ENCODE measurements at regions not wholly inside any gene's neighbourhood (a gene's known extent, or its start where the extent isn't known, plus 50 kb on each side); places are given as distances from the start of the nearest gene placed in this dataset.

- no peak for DNase-seq
Observed at GRCh38 chr1:218027152-218027551, 257.9 kb upstream of the RRP15 start.

DNA sequence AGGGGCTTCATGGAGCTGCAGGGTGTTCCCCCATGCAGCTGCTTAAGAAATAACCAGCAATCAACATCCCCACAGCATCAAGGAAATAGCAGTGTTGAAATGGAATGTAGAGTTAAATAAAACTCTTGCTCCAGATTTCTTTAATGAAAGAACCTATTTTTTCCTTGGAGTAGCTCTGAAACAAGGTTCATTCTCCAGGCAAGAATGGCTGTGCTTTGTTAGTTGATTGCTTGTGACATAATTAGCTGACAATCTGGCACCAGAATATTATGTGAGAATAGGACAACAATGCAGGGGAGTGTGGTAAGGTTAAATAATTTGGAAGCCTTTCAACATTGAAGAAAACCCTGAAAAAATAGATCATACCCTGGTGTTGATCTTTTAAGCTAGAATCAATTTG, 254.2 kb upstream of the RRP15 start:
- DNase-seq: no peak

- no peak for DNase-seq
Observed at GRCh38 chr1:218031901-218032300, 253.2 kb upstream of the RRP15 start.

DNA sequence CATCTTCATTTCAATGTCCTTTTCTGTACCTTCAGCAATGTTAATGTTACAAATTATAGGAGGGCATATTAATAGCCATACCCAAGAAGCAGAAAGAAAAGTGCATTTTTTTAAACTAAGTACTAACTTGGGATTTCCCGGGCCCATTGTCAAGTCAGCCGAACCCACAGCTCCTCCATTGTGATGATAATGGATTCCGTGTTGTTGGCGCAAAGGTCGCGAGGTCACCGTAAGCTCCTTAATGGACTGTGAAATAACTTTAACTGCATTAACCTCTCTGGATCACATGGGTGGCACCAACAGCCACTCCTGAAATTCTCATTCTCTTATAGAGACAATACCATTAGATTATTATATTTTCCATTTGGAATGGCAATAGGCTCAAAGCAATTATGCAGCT, 250.6 kb upstream of the RRP15 start:
- no peak for DNase-seq

DNA sequence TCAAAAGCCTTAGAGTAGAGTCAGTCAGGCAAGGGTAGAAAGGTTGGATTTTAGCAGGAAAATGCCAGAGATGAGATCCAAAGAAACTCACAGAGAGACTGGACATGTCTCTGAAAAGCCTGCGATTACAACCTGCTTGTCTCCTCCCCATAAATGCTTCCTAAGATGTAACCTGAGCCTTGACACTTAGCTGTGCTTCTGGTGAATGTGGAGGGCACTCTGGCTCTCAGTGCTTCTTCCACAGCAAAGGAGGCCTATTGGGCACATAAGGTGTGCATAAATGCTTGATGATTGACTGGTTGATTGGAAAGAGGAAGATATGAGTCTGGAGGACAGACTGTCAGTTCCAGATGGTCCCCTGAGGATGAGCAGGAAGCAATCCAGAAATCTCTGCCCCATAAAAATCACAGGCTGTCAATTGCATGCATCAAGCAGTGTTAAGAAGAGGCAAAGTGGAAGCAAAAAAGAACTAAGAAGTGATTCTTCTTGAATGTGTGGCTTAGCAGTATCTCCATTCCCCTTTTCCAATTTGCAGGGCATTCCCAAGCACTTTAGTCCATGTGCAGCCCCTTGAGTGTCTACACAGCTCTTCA, 236.2 kb upstream of the RRP15 start:
- DNase-seq: no peak

GRCh38 chr1:218049641-218050040, 235.5 kb upstream of the RRP15 start:
- no peak for DNase-seq

- DNase-seq: no peak
Observed at GRCh38 chr1:218058730-218059129, 226.4 kb upstream of the RRP15 start.

GRCh38 chr1:218064426-218064825, 220.7 kb upstream of the RRP15 start:
- no peak for DNase-seq

- DNase-seq: no peak
Observed at GRCh38 chr1:218066332-218066731, 218.8 kb upstream of the RRP15 start.

DNA sequence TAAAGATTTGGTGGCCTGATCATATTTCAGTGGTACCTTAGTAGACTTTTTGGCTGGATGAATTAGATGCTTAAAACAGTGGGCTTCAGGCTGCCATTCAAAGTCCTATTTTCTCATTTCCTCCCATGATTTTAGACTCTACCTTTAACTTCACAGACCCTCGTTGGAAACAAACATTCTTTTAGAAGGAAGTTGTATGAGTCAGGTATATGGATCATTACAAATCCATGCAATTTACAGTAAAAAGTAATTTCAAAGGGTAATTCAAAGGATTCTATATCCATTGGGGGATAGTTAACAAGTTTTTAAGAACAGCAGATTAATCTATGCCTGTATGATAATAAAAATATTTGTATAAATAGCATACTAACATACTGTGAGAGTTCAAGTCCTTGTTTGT, 216.9 kb upstream of the RRP15 start:
- DNase-seq: no peak

- no peak for DNase-seq
Observed at GRCh38 chr1:218069180-218069579, 215.9 kb upstream of the RRP15 start.

DNA sequence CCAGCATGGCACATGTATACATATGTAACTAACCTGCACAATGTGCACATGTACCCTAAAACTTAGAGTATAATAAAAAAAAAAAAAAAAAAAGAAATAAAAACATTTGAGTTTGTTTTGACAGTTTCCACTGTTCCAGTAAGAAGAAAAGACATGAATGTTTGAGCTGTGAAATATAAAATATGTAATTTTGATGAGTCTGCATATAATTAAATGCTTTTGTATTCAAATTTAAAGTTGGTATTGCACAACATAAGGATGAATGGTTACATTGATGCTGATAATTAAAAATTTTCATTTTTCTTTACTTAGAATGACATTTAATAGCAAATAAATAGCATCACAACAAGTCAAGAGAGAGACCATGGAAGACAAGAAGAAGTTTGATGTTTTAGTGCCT, 212.0 kb upstream of the RRP15 start:
- DNase-seq: no peak

- no peak for DNase-seq
Observed at GRCh38 chr1:218078916-218079315, 206.2 kb upstream of the RRP15 start.

GRCh38 chr1:218079347-218079746, 205.7 kb upstream of the RRP15 start:
- DNase-seq: no peak

DNA sequence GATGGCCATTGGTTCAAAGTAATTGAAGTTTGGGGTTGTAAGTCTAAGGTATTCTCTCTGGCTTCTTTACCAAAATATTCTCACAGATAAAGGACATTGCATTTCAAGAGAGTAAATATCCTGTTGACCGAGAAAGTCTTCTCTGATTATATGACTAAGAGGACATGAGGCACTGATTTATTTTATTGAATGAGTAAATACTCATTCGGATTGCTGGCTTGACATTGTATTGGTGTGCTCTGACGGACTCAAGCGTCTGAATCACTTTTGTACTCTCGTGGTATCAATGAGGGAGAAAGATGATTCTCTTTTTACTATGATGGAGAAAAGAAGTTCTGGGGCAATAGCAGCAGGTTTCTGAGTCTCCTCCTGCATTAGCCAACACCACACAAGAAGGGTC, 205.3 kb upstream of the RRP15 start:
- no peak for DNase-seq

DNA sequence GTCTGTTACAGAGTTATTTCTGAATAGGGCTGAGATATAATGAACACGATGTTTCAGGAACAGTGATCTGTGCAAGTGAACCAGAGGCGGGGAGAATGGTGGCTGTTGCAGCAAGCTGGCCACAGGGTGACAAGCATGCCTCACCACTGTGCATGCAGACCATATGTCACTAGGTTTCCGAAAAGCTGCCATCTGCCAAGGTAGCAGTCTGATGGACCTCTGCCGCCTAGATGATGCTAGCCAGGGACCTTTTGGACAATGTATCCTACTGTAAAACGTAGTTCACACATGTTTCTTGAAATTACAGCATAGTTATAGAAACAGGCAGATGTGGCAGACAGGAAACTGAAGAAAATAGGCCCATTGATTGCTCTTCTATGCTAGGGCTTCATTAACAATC, 204.2 kb upstream of the RRP15 start:
- DNase-seq: no peak

GRCh38 chr1:218081358-218081757, 203.7 kb upstream of the RRP15 start:
- DNase-seq: no peak

GRCh38 chr1:218090459-218090858, 194.6 kb upstream of the RRP15 start:
- DNase-seq: no peak

DNA sequence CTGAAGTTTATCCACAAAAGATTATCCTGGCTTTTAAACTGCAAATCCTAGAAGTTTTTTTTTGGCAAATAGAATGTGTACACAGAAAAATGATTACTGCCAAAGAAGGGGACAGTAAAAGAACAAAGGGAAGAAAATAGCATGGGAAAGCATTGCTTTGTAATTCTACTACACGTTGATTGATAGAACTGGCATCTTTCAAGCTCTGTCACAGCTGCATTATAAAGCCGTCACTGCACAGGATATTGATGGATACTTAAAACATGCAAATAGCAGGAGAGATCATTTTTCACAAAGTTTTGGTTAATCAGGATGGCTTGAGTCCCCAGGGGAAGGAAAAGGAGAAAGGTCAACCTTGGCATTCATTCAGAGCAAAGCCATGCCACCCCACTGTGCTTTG, 183.7 kb upstream of the RRP15 start:
- DNase-seq: no peak

DNA sequence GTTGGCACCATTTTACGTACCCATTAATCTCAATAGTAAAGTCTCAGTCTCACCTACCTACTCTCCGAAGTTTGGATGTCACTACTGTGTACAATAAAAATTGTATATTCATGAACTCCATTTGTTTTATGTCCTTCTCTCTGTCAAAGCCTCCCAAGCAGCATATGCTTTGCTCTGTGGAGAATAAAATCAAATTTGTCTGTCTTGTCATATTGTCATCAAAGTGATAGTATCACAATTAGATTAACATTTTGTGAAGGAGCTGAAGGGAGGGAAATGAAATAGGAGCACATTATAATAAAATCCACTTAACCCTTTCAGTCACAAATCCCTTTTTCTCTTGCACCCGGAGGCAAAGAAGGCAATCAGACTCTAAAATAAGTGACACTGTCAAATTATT, 177.1 kb upstream of the RRP15 start:
- DNase-seq: no peak

GRCh38 chr1:218112862-218113261, 172.2 kb upstream of the RRP15 start:
- no peak for DNase-seq

DNA sequence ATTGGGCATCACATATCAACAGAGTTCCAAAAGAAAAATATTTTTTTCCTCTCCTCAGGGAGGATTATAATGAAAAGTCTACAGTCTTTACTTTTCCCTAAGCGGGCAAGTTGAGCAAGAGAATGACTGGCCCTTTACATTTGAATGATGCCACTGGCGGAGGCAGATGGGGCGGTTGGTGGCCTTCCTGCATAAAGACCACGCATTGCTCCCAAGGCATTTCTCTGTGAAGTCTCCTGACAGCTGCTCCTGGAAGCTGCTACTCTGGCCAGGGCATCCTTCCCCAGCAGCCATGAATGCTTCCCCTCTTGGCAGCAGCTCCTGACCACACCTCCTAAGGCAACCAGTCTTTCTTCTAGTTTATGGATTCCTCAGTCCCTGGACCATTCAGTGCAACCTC, 161.1 kb upstream of the RRP15 start:
- DNase-seq: no peak

- DNase-seq: no peak
Observed at GRCh38 chr1:218135371-218135770, 149.7 kb upstream of the RRP15 start.

DNA sequence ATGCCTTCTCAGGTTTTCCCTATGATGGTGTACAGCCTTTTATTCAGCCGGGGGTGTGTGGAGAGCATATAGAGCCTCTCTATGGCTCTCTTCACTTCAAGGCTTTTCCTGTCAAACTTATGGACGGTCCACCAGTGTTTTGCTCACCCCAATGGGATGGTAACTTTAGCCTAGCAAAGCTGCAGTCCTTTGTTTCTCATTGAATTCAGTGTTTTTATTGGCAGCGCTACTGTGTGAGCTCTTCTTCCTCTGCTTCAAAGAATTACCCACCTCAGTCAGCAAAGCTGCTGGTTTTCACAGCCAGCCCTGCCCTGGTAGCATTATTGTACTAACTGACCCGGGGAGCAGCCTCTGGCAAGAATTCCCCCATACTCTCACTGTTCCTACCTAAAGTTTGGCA, 145.3 kb upstream of the RRP15 start:
- no peak for DNase-seq

- peak; percentile 76 for DNase-seq
Observed at GRCh38 chr1:218156595-218156994, 128.5 kb upstream of the RRP15 start.

DNA sequence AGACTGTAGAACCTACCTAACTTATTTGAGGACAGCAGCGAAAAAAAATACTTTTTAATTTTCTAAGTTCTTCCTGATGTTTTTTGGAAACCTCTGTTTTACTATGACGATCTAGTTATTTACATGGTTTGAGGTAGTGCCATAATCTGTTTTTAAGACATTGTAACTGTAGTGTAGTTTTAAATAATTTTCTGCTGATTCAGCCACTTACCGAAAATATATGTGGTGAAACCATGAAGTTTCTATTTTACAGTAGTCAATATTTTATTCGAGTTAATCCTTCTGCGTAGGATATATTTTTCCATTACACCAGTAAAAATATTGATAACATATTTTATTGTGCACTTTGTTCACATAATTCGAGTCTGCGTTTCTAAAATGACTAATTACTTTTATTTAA, 121.7 kb upstream of the RRP15 start:
- DNase-seq: no peak

Measured in NCI-H345 (cell line).